ENCODE measurements at regions not wholly inside any gene's neighbourhood (a gene's known extent, or its start where the extent isn't known, plus 50 kb on each side); places are given as distances from the start of the nearest gene placed in this dataset.

DNA sequence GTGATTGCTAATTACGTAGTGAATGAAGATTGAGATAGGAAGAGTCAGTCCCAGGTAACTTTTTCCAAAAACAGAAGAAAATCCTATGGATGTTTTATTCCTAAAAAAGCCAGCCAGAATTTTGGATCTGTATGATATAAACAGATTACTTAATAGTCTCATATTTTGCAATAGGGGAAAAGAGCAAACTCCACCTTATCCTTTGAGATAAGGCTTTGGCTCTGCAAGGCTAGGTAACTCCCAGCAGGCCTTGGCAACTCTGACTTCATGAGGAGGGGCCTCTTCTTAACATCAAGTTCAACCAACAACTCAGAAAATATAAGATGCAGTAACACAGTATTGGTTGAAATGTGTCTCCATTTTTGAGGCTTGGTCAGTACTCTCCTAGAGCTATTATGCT lies 98.7 kb upstream of the SLC4A4 start:
- no peak for DNase-seq (ENCODE audit: low read depth)

GRCh38 chr4:71241501-71242288 lies 97.1 kb upstream of the SLC4A4 start:
- DNase-seq (ENCODE audit: low read depth), result no peak

DNA sequence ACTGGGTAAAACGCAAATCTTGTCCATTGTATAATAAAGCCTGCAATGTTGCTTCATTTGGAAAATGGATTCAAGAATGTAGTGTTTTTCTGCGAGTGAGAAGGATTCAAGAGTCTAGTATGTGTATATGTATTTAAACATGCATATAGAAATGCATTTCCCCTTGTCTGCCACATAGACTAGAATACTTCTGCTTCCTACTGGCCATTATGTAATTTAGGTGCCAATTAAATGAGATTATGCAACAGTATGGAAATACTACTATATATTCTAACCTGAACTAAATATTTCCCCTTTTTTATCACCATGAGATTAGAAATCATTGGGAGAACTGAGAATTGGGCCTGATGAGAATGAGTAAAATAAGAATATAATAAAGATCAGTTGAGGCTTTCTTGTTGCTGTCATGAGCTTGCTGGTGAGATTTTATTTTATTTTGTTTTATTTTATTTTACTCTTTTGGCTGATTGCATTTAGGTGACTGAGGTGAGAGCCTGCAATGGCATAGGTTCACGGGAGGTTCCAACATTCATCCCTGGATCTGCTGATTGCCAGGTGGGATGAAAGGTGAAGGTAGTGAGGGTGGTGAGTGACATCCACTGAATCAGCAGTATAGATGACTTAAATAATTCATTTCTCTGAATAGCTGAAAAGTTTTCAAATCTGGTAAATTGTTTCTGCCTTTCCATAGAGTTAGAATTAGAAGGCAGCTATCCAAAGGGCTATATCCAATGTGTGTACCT lies 95.6 kb upstream of the SLC4A4 start:
- DNase-seq (ENCODE audit: low read depth), result no peak

DNA sequence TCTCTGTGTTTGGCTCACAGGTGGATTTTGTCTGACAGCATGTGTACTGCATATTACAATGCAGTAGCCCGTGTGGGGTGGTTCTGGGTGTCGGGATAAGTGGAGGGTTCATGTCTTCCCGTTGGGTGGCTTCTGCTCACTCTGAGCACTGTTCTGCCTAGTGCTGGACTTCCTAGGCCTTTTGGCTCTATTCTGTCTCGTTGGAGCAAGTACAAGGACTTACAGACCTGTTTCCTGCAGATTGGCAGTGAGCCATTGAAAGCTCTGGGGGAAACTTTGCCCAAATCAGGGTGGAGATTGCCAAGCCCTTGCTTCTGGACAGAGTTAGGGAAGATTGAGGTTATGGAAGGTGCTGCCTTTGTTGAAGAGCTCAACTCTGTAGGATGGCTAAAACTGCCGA lies 91.1 kb upstream of the SLC4A4 start:
- DNase-seq (ENCODE audit: low read depth), result no peak

DNA sequence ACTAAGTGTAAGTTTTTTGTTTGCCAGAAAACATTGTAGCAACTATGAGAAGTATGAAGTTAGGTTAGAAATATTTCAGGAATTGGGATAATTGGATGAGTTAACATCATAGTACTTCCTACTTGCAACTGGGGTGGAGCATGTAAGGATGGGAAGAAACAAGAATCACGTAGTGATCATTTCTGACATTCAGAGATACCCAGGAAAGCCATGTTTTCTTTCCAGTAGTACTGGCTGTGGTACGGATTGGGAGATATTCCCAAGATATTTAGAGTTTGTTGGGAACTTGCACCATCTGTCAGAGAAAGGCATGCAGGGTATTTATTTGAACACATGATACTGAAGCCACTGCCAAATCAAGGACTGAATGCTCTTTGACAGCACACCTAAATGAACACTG lies 87.6 kb upstream of the SLC4A4 start:
- no peak for DNase-seq (ENCODE audit: low read depth)

GRCh38 chr4:71253545-71253944 lies 85.3 kb upstream of the SLC4A4 start:
- no peak for DNase-seq (ENCODE audit: low read depth)

DNA sequence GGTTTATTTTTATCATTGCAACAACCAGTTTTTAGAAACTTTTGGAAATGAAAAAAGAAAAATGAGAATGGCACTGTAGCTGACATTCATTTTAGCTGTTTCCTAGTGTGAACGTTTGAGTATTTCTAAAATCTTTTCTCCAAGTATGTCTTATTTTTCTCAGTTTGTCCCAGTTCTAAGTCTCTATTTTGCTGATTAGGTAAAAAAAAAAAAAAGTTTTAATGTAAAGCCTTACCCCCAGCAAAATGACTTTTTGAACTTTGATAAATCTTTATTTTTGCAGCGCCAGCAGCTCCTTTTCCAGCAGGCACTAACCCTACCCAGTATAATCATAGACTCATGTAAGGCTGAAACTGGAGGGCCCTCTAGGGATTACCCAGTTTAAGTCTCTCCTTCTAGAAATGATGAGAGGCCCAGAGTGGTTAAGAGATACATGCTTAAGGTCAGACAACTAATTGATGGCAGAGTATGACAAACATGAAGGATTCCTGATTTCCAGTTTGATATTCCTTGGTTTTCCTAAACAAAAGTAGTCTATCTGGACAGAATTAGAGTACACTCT lies 84.3 kb upstream of the SLC4A4 start:
- DNase-seq (ENCODE audit: low read depth), result no peak

- DNase-seq (ENCODE audit: low read depth), result no peak
These were observed 82.8 kb upstream of the SLC4A4 start for GRCh38 chr4:71255976-71256375.

GRCh38 chr4:71257761-71258160 lies 81.1 kb upstream of the SLC4A4 start:
- no peak for DNase-seq (ENCODE audit: low read depth)

DNA sequence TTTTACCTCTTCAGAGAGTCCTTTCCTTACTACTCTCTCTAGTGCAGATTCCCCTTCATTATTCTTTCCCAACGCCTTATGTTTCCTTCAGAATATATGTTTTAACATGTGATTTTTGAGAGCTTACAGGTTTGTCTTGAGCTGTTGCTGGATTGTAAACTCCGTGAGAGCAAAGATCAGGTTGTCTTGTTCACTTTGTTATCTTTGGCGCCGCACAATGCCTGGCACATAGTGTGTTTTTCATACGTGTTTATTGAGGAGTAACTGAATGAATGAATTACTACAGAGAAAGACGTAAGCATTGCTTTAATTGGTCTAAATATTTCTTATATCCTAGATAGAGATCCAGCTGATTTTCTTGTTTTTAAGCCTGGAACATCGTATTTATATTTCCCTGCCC lies 80.5 kb upstream of the SLC4A4 start:
- no peak for DNase-seq (ENCODE audit: low read depth)

DNA sequence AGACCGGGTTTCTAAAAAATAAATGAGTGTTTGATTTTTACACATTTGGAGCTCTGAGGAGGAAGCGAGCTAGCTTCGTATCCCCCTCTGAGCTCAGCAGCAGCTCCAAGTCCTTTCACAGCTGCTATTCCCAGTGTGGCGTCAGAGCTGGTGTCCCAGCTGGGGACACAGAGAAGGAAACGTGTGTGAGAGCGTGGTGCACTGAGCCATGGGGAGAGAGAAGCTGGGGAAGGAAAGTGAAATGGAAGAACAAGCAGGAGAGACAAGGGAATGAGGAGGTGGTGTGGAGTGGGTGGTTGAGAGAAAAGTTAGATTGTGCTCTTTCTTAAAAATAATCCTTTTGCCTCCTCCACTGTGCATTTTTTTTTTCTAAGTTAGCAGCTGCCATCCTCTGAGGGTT lies 79.5 kb upstream of the SLC4A4 start:
- no peak for DNase-seq (ENCODE audit: low read depth)

DNA sequence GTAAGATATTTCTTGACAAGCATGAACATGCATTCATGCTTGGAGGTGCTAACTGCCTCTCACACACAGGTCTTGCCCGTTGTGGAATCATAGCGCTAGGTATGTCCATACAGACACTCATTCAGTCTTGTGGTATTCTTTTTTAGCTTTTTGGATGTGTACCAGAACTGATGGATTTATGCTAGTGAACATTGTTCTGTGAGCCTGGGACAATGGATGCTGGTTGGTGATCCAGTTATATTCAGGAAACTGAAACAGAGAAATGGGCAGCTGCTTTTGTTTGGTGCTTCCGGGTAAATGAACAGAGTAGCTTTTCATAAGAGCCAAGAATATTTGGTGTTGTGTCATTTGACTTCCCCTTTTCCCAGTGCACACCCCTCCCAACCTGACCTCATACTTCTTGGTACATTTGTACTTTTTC lies 78.9 kb upstream of the SLC4A4 start:
- no peak for DNase-seq (ENCODE audit: low read depth)

GRCh38 chr4:71260544-71260943 lies 78.3 kb upstream of the SLC4A4 start:
- DNase-seq (ENCODE audit: low read depth), result no peak

GRCh38 chr4:71261001-71261400 lies 77.8 kb upstream of the SLC4A4 start:
- no peak for DNase-seq (ENCODE audit: low read depth)

GRCh38 chr4:71261633-71262121 lies 77.1 kb upstream of the SLC4A4 start:
- DNase-seq (ENCODE audit: low read depth), result no peak

GRCh38 chr4:71262161-71262560 lies 76.7 kb upstream of the SLC4A4 start:
- DNase-seq (ENCODE audit: low read depth), result no peak

DNA sequence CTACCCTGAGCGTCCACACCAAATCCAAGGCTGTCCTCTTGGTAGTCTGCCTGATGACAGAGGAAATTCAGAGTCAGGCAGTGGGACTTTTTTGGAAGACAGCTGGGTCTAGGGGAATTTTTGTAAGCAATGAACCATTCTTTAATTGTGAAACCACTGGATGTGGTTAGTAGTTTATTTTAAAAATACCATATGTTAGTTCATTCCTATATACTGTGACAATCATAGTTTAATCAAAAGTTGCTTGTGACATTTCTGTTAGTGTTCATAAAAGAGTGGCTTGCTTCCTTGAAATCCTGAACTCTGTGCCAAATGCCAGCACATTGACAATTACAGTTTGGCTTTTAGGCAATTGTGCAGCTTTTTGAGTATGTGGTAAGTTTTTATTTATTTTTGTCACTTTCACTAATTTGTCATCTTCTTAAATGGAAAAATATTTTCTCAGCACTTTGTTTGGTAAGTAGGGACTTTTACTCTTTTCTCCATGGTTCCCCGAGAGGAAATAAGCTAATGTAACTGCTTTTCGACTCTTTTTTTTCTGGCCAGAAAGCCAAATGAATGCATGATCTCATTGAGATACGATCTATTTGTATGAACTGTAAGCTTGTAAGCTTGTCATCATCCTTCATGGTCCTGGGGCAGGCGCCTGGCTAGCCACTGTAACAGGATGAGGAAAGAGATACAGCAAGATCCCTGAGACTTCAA lies 72.6 kb upstream of the SLC4A4 start:
- no peak for DNase-seq (ENCODE audit: low read depth)

- no peak for DNase-seq (ENCODE audit: low read depth)
These were observed 71.6 kb upstream of the SLC4A4 start for GRCh38 chr4:71267244-71267643.

- no peak for DNase-seq (ENCODE audit: low read depth)
These were observed 70.7 kb upstream of the SLC4A4 start for GRCh38 chr4:71268166-71268565.

DNA sequence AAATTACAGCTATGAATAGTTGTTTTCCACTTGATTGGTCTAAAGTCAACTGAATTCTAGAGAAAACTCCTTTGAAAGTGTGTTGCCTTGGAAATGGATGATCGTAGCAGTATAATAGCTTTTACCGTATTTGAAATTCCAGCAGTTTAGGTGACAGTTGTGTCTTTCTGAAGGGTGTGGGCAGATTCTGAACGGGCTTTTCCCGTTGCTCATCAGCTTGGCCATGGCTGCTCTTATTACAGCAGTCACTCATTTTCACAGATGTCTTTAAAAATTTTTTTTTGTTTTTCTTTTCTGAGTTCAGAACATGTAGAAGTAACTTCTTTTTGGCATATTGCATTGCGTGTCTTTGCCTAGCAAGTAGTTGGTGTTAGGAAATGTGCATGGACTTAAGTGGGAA lies 69.6 kb upstream of the SLC4A4 start:
- DNase-seq (ENCODE audit: low read depth), result no peak

DNA sequence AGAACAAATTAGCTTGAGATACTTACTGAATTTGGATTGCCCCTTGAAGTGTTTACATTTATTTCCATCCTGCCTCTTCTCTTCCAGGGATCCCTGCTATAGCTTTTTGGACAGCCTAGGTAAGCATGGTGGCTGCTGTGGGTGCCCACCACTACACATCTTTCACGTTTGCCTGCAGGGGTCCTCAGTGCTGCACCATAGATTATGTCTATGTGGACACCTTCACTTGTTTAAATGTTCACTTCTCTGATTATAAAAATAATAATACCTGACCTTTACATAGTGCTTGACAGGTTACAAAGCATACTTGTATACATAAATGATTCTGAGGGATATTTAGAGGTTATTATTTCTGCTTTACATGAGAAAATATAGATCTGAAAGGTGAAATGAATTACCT lies 67.9 kb upstream of the SLC4A4 start:
- no peak for DNase-seq (ENCODE audit: low read depth)

DNA sequence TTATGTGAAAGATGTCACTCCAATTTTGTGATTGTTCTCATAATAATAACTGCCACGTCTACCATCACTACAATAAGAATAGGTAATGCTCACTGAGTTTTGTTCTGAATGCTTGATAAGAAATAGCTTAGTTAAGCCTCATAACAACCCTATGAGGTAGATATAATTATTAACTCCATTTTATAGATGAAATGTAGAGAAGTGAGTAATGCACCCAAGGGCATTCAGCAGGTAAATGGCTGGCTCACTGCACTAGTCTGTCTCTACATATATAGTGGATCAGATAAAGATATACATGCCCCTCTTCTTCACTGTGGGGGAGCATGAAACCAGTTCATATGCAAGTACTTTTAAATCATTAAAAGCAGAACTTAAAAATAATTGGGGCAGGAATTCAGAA lies 65.8 kb upstream of the SLC4A4 start:
- no peak for DNase-seq (ENCODE audit: low read depth)

DNA sequence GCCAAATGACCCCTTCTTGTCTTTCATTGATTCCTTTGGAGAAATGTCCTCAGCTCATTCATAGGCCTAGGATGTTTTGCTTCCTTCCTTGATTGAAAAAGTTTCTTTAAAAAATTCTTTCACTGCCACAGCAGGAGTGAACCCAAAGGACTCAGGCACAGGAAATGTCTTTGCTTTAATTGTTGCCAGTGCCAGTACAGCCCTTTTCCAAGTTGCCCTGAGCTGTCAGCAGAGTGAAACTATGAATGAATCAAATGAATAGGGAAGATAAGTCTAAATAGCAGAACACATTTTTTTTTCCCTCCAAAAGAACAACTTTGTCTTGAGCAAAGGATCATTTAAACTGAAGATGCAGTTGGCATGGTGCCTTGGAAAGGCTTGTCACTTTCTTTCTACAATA lies 63.8 kb upstream of the SLC4A4 start:
- no peak for DNase-seq (ENCODE audit: low read depth)
